SK-N-MC (cell line): ENCODE measurements at regions not wholly inside any gene's neighbourhood (a gene's known extent, or its start where the extent isn't known, plus 50 kb on each side); places are given as distances from the start of the nearest gene placed in this dataset.

ENCODE experiments used
- DNase-seq: peaks from one replicate; pipeline ENCODE4 v3.0.0-alpha.2; 2011; ENCODE audit warnings: low read depth, low spot score
- H3K27ac ChIP-seq: fragments of 200-600 bp; sonication (generic); 2 replicates; pipeline ENCODE4 v1.5.1; 2016; ENCODE audit warnings: mixed run types
- H3K36me3 ChIP-seq: fragments of 200-600 bp; sonication (generic); 2 replicates; pipeline ENCODE4 v1.6.1; 2017; ENCODE audit warnings: antibody characterized with exemption, low read length, mixed read lengths; ENCODE audit not compliant: insufficient read depth
- H3K4me3 ChIP-seq: fragments of 200-600 bp; sonication (generic); 2 replicates; pipeline ENCODE4 v1.5.1; 2016
- H3K9ac ChIP-seq: fragments of 200-600 bp; sonication (generic); 2 replicates; pipeline ENCODE4 v1.8.0; 2017; ENCODE audit warnings: mixed run types, mixed read lengths; ENCODE audit not compliant: insufficient read length
- H3K9me3 ChIP-seq: fragments of 200-600 bp; sonication (generic); 2 replicates; pipeline ENCODE4 v1.6.1; 2017; ENCODE audit warnings: low read depth, mild to moderate bottlenecking, antibody characterized with exemption, low read length, moderate library complexity, mixed read lengths
- EZH2 ChIP-seq: fragments of 200-600 bp; sonication (generic); IDR thresholded peaks from one replicate; pipeline ENCODE4 v1.6.1; 2017; ENCODE audit warnings: antibody characterized with exemption
- FOXP2 ChIP-seq: optimal IDR thresholded peaks from 2 replicates; pipeline ENCODE3; 2011; ENCODE audit warnings: mild to moderate bottlenecking, moderate library complexity; ENCODE audit not compliant: insufficient read depth; ENCODE audit errors: extremely low read length, control extremely low read depth
- POLR2AphosphoS5 ChIP-seq: IDR thresholded peaks from 2 replicates; pipeline ENCODE4 v1.6.1; 2012; ENCODE audit warnings: mild to moderate bottlenecking, low read depth, low read length, borderline replicate concordance

DNA sequence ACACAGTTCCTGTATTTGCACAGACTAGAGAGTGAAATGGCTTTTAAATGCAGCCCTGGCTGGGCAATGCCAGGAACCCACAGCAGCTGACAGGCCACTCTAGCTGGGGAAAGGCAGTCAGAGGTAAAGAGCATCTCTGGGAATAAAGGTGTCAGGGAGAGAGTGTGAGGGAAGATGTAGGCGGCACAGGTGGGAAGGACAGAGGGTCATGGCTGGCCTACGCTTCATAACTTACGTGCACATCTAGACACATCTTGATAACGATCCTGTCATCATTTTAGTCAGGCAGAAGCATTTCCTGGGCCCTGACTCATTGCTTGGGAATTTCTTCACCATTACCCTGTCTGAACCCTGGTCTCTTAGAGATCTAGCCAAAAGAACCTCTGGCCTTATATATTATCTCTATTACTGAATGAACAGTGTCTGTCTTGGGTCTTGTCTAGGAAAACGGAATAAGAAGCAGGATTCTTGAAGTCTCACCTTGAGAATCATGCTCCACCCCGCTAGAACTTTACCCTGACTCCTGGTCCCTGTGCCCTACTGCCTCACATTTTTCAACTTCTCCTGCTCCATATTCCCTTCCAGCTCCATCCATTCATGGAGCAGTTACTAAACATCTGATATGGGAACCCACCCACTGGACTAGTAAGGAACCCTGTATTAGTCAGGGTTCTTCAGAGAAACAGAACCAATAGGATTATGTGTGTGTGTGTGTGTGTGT is 106.4 kb upstream of the ELL2 start:
- DNase-seq, result no peak
- H3K4me3 ChIP-seq, result no peak overlapping the region
- no peak for TF ChIP-seq EZH2
- no peak for TF ChIP-seq POLR2AphosphoS5
- no peak for TF ChIP-seq FOXP2

DNA sequence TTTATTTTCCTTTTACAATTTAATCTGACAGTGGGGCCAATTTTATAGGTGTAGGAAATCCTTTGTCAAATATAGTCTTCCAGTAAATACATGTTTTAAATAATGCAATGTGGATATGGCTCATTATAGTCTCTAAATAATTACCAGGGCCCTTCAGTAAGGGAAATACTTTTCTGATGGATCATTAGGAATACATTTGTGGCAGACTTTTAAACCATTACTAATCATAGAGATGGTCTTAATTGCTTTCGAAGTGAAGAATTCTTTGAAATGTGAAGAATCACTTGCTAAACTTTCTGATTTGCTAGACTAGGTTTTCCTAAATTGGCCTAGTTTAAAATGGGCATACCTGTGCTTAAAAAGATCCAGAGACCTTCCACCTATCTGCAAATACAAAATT is 105.6 kb upstream of the ELL2 start:
- no peak overlapping the region for H3K9ac ChIP-seq
- no peak for TF ChIP-seq POLR2AphosphoS5
- no peak for TF ChIP-seq EZH2
- no peaks in the 10 kb centered on the region for H3K9me3 ChIP-seq
- no peaks in the 10 kb centered on the region for H3K36me3 ChIP-seq
- H3K27ac ChIP-seq, result no peak overlapping the region
- DNase-seq, result no peak
- no peak overlapping the region for H3K4me3 ChIP-seq

More for the DNA sequence above, 106.4 kb upstream of the ELL2 start:
- no peaks in the 10 kb centered on the region for H3K36me3 ChIP-seq
- H3K27ac ChIP-seq, result no peak overlapping the region
- H3K9me3 ChIP-seq, result no peaks in the 10 kb centered on the region
- H3K9ac ChIP-seq, result no peak overlapping the region

DNA sequence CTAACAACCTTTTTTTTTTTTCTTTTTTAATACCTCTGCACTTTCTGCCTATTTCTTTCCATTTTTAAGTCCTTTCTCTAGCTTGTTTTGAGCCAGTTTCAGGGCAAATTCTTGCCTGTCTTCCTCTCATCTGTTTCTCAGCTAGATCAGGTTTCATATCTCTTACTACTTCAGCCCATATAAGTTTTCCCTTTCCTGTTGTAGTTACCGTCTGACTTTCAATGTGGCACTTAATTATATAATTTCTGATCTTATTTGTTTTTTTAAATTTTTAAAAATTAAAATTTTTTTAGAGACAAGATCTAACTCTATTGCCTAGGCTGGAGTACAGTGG is 104.7 kb upstream of the ELL2 start:
- H3K36me3 ChIP-seq, result no peaks in the 10 kb centered on the region
- DNase-seq, result no peak
- H3K9ac ChIP-seq, result no peak overlapping the region
- H3K9me3 ChIP-seq, result no peaks in the 10 kb centered on the region
- H3K4me3 ChIP-seq, result no peak overlapping the region
- TF ChIP-seq EZH2 (no peak), POLR2AphosphoS5 (no peak)
- H3K27ac ChIP-seq, result no peak overlapping the region

DNA sequence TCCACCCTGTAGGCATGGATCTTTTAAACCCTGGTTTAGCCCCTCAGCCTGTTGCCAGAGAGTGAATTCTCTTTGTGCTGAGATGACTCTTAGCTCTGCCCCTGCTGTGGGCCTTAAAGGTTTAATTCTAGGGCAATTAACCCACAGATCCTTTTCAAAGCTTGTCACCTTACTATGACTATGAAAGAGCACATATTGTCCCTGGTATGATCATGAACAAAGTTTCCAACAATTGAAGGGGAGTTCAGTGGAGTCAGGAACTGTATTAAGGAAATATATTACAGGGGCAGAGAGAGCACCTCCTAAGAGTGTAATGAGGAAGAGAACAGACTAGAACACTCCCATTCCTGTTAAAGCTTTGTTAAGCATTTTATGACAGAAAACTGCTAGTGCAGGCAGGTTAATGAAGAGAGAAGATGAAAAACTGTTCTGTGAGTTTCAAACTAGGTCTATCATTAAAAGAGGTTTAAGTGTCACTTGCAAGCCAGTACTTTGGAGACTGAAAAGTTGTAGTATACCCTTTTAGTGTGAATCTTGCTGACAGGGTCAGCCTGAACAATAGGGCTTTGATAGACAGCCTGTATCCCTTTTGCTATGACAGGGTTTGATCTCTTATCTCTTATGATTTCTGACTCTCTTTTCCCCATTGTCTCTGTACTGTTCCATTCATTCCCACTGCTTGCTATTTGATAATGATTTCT is 104.2 kb upstream of the ELL2 start:
- H3K9ac ChIP-seq, result no peak overlapping the region
- no peak overlapping the region for H3K4me3 ChIP-seq
- no peaks in the 10 kb centered on the region for H3K36me3 ChIP-seq
- H3K27ac ChIP-seq, result no peak overlapping the region
- H3K9me3 ChIP-seq, result no peaks in the 10 kb centered on the region
- TF ChIP-seq EZH2, result no peak
- no peak for TF ChIP-seq FOXP2
- no peak for DNase-seq

DNA sequence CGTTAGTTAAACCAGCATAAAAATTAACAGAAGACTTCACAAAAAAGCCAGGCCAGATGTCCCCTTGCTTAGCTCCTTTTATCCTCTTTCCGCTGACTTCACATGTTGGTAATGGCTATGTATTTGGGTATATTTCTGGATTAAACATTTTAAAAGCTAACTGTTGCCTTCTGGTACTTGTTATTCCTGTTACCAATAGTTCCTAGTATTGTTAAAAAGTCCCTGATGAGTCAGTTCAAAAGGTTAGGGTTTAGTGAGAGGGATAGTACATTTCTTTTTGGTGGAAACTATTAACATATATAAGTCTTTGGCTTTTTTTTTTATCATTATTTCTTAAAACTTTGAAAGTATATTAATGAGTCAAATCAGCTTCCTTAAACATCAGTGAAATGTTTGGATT is 103.2 kb upstream of the ELL2 start:
- Histone ChIP-seq H3K9me3 (no peaks in the 10 kb centered on the region), H3K4me3 (no peak overlapping the region), H3K9ac (no peak overlapping the region), H3K27ac (no peak overlapping the region), H3K36me3 (no peaks in the 10 kb centered on the region)
- no peak for DNase-seq
- TF ChIP-seq FOXP2 (no peak), POLR2AphosphoS5 (no peak), EZH2 (no peak)

DNA sequence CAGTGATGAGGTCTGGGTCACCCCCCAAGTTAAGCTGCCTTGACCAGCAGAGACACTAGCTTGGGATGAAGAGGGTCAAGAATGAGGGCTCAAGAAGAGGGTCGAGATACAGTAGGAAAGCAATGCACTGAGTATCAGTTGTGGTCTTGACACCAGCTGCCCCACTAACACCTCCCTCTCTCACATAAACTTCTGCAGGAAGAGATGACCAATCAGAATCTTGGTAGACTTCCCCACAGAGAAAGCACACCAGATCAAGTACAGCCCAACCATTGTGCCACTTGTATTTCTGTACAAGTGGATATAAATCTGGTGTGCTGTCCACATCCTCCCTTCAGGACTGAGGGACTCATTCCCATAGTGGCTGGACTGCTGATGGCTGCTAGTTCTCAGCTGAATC is 101.2 kb upstream of the ELL2 start:
- Histone ChIP-seq H3K27ac (no peak overlapping the region), H3K4me3 (no peak overlapping the region), H3K36me3 (no peaks in the 10 kb centered on the region), H3K9me3 (no peaks in the 10 kb centered on the region), H3K9ac (no peak overlapping the region)
- no peak for DNase-seq
- TF ChIP-seq POLR2AphosphoS5 (no peak), EZH2 (no peak), FOXP2 (no peak)

DNA sequence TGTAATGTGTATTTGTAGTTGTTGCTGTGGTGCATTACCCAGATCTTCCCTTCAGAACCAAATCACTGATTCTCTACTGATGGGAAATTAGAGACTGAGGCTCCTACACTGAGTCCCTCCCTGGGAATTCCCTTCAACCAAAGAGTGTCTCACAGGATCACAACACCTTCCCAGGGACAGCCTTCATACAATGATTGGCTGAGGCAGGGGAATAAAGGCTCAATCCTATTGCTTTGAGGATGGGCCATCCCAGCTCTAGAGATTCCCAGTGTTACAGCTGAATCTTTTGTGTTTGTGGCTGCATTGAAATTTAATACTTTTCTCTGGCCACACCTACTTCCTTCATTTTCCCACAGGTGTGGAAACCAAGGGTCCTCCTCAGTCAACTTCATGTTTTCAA is 96.4 kb upstream of the ELL2 start:
- no peaks in the 10 kb centered on the region for H3K9me3 ChIP-seq

DNA sequence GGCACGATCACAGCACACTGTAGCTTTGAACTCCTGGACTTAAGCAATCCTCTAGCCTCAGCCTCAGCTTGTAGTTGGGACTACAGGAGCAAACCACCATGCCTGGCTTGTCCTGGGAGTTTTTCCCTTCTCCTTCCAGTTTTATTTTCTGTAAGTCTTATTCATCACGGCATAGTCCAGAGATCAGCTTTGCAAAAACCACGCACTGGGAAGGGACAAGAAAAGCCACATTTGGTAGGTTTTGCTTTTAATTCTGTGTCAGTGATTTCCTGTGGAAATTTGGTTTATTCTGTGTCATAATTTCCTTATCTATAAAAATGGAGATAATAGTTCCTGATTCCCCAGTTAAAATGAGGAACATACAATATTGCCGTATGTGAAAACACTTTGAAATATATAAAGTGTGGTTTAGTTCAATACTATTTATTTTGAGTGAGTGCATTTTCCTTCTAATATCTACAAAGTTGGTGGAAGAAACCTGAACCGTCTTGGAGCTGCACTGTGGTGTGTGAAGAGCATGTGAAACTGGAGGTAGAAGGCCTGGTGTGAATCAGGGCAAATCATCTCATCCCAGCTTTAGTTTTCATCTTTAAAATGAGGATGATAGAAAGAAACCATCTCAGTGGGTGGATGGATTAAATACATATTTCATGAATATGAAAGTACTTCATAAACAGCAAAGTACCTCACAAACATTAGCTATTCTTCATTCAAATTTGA is 92.8 kb upstream of the ELL2 start:
- DNase-seq, result no peak
- no peak for TF ChIP-seq EZH2
- H3K36me3 ChIP-seq, result no peaks in the 10 kb centered on the region
- no peak overlapping the region for H3K4me3 ChIP-seq
- H3K9ac ChIP-seq, result no peak overlapping the region
- H3K9me3 ChIP-seq, result no peaks in the 10 kb centered on the region
- H3K27ac ChIP-seq, result no peak overlapping the region

More for the DNA sequence above, 96.4 kb upstream of the ELL2 start:
- no peak overlapping the region for H3K27ac ChIP-seq
- no peaks in the 10 kb centered on the region for H3K36me3 ChIP-seq
- no peak overlapping the region for H3K9ac ChIP-seq
- H3K4me3 ChIP-seq, result no peak overlapping the region
- TF ChIP-seq EZH2 (no peak), FOXP2 (no peak), POLR2AphosphoS5 (no peak)
- DNase-seq, result no peak

DNA sequence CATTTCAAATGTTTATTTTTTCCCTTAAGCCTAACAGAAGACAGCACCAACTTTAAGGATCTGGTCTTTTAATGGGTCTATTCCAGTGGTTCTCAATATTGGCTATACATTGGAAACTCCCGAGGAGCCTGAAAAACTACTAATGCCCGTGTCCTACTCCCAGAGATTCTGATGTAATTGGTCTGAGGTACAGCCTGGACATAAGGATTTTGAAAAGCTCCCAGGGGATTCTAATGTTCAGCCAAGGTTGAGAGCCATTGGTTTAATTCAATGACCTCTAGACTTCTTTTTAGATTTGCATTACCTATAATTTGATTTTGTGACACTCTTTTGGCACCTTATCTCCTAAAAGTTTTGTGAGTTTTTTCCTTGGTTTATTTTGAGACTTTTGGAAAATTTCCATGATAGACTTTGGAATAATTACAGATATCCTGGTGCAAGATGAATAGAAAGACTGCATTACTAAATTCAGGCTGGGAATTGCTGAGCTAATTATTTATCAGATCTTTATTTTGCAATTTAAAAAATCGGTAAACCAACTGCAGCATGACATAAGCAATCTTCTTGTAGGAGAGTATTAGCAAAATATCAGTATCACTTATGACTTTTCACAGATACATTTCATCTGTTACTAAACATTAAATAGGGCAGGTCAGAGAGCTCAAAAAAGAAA is 91.5 kb upstream of the ELL2 start:
- H3K36me3 ChIP-seq, result no peaks in the 10 kb centered on the region

More for the DNA sequence above, 91.5 kb upstream of the ELL2 start:
- Histone ChIP-seq H3K4me3 (no peak overlapping the region), H3K27ac (no peak overlapping the region), H3K9ac (no peak overlapping the region), H3K9me3 (no peaks in the 10 kb centered on the region)
- no peak for TF ChIP-seq POLR2AphosphoS5
- no peak for TF ChIP-seq FOXP2
- no peak for TF ChIP-seq EZH2
- DNase-seq, result no peak
